Activated T-helper 17 cell treated with anti-CD3 and anti-CD28 coated beads, Interleukin-2, amount 50 U/mL, for 72 hours (primary cell): ENCODE measurements at regions not wholly inside any gene's neighbourhood (a gene's known extent, or its start where the extent isn't known, plus 50 kb on each side); places are given as distances from the start of the nearest gene placed in this dataset.
A peak's percentile ranks its signal among the peaks of the same experiment; 100 is the strongest.
"Not testable (repeated sequence)": the region's sequence is repeated elsewhere in the genome, so short reads cannot be mapped to it uniquely, and the experiment has no call there.

Experiments used
- ATAC-seq: fragments of 150-1000 bp; cut with Tn5 transposase; replicated peaks from 2 replicates; pipeline ENCODE4 v1.10.0; 2021; ENCODE audit warnings: mild to moderate bottlenecking, moderate library complexity
- H3K27ac Mint-ChIP-seq: one replicate; pipeline ENCODE4 v1.8.0; 2022; ENCODE audit warnings: mixed read lengths
- H3K27me3 Mint-ChIP-seq: one replicate; pipeline ENCODE4 v1.8.0; 2022; ENCODE audit warnings: mixed read lengths
- H3K36me3 Mint-ChIP-seq: one replicate; pipeline ENCODE4 v1.8.0; 2022; ENCODE audit warnings: low read depth, mild to moderate bottlenecking, mixed read lengths
- H3K4me1 Mint-ChIP-seq: one replicate; pipeline ENCODE4 v1.8.0; 2022; ENCODE audit warnings: mixed read lengths
- H3K4me3 Mint-ChIP-seq: one replicate; pipeline ENCODE4 v1.8.0; 2022; ENCODE audit warnings: mild to moderate bottlenecking, mixed read lengths
- H3K9me3 Mint-ChIP-seq: one replicate; pipeline ENCODE4 v1.8.0; 2022; ENCODE audit warnings: mixed read lengths

DNA sequence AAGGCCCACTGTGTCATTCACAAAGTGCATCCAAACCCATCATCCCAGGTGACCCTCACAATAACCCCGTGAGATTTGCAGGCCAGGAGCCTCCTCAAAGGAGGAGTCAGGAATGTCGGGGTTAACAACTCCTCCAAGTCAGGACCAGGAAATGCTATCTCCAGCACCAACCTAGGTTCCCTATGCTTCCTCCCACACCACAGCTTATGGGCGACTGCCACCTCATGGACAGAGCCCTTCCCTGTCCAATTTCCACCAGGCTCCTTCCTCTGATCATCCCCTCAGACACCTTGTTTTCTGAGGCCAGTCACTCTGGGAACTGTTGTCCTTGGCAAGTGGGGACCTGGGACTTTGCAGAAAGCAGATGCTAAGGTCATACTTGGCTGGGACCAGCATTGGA lies 77.8 kb downstream of the LIMS3 start:
- H3K4me3 Mint-ChIP-seq, H3K36me3 Mint-ChIP-seq, H3K4me1 Mint-ChIP-seq, H3K27ac Mint-ChIP-seq, H3K9me3 Mint-ChIP-seq, H3K27me3 Mint-ChIP-seq: not testable (repeated sequence)
- peak; percentile 50 for ATAC-seq

DNA sequence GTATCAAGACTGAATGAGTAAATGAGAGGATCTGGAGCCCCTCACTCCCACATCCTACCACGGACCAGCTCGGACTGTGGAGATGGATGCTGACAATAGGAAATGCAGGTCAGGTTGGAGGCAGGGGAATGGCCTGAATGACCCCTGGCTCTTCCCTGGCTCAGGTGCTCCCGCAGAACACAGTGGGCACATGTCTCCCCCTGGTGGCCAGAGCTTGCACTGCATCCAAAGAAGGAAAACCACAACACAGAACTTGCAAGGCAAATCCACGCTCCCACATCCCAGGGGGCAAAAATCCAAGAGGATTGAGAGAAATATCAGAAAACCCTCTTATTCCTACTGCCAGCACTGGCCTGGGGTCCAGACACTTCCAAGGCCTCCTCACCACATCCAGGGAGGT lies 82.3 kb downstream of the LIMS3 start:
- not testable (repeated sequence) for H3K9me3 Mint-ChIP-seq, H3K4me3 Mint-ChIP-seq, H3K4me1 Mint-ChIP-seq, H3K27me3 Mint-ChIP-seq, H3K36me3 Mint-ChIP-seq, H3K27ac Mint-ChIP-seq
- peak; percentile 62 for ATAC-seq

DNA sequence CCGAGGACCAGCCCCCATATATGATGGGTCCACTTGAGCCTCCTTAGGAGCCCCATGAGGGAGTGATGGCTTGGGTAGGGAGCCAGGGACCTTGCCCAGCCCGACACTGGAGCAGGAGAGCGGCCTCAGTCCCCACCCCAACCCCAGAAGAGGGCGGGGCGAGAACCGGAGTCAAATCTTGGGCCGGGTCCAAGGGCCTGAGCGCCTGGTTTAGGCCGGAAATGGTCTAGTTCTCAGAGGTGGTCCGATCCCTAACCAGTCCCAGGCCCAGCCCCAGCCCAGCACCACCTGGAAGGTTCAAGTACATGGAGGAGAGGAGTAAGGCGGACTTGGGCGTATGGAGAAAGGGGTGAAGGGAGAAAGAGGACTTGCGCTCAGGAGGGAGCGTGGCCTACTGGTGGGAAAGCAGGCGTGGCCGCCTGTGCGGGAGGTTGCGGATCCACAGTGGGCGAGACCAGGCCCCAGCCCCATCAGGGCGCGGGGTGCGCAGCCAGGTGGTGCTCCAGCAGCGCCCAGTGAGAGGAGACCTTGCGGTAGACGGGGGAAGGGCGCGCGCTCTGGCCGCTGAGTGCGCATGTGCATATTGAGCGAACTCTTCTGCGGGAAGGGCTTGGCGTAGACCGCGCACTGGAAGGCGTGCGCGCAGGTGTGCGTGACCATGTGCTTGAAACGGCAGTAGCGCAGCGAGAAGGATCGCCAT lies 88.1 kb downstream of the LIMS3 start:
- not testable (repeated sequence) for H3K4me1 Mint-ChIP-seq, H3K4me3 Mint-ChIP-seq, H3K36me3 Mint-ChIP-seq, H3K9me3 Mint-ChIP-seq, H3K27me3 Mint-ChIP-seq, H3K27ac Mint-ChIP-seq
- peak; percentile 64 for ATAC-seq

DNA sequence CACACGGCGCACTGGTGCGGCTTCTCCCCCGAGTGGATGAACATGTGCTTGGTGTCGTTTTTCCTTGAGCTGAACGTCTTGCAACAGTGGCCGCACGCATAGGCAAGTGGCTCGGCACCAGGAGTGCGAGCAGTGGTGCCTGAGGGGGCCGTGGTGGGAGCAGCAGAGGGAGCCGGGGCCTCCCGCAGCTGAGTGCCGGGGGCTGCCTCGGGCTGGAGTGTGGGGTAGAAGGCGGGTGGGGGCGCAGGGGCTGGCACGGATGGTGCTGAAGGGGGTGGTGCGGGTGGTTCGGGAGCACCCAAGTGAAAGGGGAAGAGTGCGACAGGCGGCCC lies 88.6 kb downstream of the LIMS3 start:
- H3K27ac Mint-ChIP-seq, H3K4me3 Mint-ChIP-seq, ATAC-seq, H3K4me1 Mint-ChIP-seq, H3K36me3 Mint-ChIP-seq, H3K9me3 Mint-ChIP-seq, H3K27me3 Mint-ChIP-seq: not testable (repeated sequence)

DNA sequence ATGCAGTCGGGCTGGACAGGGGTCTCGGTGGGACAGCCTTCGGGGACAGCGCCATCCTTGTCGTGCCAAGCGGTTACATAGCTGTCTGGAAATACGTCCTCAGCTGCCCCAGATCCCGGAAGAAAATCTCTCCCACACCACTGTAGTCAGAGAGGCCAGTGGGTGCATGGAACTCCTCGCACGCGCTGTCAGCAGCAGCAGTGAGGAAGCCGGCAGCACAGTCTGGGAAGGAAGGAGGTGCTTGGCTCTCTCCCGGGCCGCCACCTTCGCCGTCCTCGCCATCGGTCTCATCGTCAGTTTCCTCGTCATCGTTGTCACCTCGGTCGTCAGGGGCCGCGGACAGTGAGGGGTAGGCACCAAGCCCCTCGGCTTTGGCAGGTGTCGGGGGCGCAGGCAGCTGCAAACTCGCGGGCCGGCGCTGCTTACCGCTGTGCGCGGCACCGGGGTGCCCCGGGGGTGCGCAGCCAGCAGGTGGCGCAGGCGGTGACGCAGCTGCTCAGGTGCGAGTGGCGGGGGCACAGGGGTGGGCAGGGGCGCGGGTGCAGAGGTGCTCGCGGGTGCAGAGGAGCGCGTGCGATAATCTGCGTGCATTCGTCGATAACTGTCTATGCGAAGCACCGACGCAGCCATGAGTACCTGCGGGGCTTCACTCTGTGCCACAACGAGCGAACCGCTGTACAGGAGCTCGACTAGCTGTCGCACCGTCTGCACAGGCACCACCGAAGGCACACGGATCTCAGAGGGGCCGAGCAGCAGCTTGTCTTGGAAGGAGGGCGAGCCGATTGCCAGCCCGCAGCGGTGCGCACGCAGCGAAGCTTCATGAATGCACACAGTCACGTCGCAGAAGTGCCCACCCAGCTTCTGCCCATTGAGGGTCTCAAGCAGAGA lies 89.2 kb downstream of the LIMS3 start:
- H3K36me3 Mint-ChIP-seq, H3K4me1 Mint-ChIP-seq, H3K4me3 Mint-ChIP-seq, H3K9me3 Mint-ChIP-seq, H3K27ac Mint-ChIP-seq, H3K27me3 Mint-ChIP-seq: not testable (repeated sequence)
- ATAC-seq: peak; percentile 84

DNA sequence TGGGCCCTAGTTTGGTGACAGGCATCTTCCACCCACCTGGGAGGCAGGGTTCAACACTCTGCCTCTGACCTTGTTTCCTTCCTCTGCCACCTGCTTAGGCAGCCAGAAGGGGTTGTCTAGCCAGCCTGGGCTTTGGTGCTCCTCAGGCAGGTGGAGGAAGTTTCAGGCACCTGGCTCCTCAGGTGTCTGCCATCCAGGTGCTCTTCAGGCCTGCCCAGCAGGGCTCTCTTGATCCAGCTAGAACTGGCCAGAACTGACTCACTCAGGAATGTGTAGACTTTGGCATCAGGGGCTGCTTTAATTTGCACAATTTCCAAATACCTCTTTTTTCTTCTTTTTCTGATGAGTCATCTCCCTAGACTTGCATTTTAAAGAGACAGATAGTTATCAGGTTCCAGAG lies 100.9 kb downstream of the LIMS3 start:
- H3K27me3 Mint-ChIP-seq, H3K4me1 Mint-ChIP-seq, H3K9me3 Mint-ChIP-seq: not testable (repeated sequence)

DNA sequence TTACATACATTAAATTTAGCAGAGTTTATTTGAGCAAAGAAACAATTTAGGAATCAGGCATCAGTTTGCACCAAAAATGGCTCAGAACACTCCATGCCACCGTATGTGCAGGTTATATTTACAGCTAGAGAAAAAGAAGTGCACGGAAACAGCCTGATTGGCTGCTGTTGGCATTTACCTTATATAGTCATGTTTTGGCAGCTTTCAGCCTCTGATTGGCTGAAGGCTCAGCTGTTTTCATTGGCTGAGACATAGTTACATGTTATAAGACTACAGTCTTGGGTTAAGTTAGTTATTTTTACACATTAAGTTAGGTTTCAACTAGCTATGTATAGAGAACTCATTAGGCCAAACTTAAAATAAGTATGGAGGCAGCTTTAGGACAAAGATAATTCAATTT lies 104.0 kb downstream of the LIMS3 start:
- not testable (repeated sequence) for H3K9me3 Mint-ChIP-seq, H3K4me1 Mint-ChIP-seq, H3K27me3 Mint-ChIP-seq, H3K4me3 Mint-ChIP-seq, H3K27ac Mint-ChIP-seq, H3K36me3 Mint-ChIP-seq, ATAC-seq

More for the DNA sequence above, 100.9 kb downstream of the LIMS3 start:
- H3K36me3 Mint-ChIP-seq, H3K4me3 Mint-ChIP-seq, ATAC-seq, H3K27ac Mint-ChIP-seq: not testable (repeated sequence)

DNA sequence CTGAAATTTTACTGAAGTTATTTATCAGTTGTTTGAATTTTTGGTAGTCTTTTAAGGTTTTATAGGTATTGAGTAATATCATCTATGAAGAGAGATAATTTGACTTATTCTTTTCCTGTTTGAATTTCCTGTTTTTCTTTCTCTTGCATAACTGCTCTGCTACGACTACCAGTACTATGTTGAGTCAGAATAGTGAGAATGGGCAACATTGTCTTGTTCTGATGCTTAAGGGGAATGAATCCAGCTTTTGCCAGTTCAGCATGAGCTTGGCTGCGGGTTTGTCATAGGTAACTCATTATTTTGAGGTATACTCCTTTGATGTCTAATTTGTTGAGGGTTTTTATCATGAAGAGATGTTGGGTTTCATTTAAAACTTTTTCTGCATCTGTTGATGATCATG lies 102.2 kb downstream of the MALL start:
- not testable (repeated sequence) for H3K27ac Mint-ChIP-seq, H3K36me3 Mint-ChIP-seq, H3K27me3 Mint-ChIP-seq, H3K4me3 Mint-ChIP-seq, H3K9me3 Mint-ChIP-seq, H3K4me1 Mint-ChIP-seq
- ATAC-seq: peak; percentile 24

DNA sequence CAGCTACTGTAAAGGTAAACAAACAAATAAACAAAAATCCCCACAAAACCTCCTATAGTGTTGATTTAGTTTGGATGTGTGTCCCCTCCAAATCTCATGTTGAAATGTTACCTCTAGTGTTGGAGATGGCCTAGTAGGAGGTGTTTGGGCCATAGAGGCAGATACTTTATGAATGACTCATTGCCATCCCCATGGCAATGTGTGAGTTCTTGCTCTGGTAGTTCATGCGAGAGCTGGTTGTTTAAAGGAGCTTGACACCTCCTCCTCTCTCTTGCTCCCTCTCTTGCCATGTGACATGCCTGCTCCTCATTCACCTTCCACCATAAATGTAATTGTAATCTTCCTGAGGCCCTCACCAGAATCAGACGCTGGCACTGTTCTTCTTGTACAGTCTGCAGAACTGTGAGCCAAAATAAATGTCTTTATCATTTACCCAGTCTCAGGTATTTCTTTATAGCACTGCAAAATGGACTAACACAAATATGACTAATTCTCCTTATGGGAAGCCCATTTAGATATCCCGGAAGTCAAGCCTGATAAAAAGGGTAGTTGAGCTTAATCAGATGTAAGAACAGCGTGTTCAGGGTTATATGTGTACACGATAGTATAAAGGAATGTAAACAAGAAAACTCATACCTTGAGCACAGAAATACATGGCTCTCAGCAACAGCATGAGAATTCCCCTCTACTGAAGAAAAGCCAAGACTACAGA lies 99.1 kb downstream of the MALL start:
- H3K9me3 Mint-ChIP-seq, H3K27ac Mint-ChIP-seq, H3K4me3 Mint-ChIP-seq, H3K4me1 Mint-ChIP-seq, H3K36me3 Mint-ChIP-seq, H3K27me3 Mint-ChIP-seq, ATAC-seq: not testable (repeated sequence)

DNA sequence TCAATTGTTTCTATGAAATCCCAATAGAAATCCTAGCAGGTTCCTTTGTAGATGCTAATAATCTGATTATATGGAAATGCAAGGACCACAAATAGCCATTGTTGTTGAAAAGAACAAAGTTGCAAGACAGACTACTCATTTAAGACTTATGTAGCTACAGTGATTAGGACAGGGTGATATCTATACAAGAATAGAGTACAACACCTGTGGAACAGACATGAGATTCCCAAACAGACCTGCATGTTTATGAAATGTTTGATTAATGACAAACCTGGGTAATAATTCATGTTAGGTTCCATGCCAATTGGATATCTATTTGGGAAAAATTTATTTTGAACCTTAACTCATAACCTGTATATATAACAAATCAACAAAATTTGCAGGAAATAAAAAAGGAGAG lies 95.4 kb downstream of the MALL start:
- not testable (repeated sequence) for H3K27ac Mint-ChIP-seq, ATAC-seq, H3K4me3 Mint-ChIP-seq, H3K36me3 Mint-ChIP-seq, H3K4me1 Mint-ChIP-seq, H3K9me3 Mint-ChIP-seq, H3K27me3 Mint-ChIP-seq

DNA sequence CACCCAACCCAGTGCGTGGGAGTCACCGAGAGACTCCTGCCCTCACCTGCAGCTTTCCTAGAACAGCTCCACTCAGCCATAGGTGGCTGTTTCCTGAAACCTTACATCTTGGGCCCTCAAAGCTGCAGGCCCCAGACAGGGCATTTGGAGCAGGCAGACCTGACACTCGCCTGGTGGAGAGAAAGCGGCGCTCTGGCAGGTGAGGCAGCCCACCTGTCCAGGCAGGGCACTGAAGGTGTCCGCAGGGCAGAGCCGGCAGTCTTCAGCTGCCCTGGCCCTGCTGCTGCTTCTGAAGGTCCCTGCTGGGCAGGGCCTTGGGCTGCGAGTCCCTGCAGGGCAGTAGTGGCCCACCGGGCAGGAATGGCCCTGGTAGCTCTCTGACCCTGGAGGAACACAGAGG lies 93.3 kb downstream of the MALL start:
- not testable (repeated sequence) for H3K27me3 Mint-ChIP-seq, H3K27ac Mint-ChIP-seq, H3K4me1 Mint-ChIP-seq, H3K4me3 Mint-ChIP-seq, H3K9me3 Mint-ChIP-seq, H3K36me3 Mint-ChIP-seq
- peak; percentile 6 for ATAC-seq

DNA sequence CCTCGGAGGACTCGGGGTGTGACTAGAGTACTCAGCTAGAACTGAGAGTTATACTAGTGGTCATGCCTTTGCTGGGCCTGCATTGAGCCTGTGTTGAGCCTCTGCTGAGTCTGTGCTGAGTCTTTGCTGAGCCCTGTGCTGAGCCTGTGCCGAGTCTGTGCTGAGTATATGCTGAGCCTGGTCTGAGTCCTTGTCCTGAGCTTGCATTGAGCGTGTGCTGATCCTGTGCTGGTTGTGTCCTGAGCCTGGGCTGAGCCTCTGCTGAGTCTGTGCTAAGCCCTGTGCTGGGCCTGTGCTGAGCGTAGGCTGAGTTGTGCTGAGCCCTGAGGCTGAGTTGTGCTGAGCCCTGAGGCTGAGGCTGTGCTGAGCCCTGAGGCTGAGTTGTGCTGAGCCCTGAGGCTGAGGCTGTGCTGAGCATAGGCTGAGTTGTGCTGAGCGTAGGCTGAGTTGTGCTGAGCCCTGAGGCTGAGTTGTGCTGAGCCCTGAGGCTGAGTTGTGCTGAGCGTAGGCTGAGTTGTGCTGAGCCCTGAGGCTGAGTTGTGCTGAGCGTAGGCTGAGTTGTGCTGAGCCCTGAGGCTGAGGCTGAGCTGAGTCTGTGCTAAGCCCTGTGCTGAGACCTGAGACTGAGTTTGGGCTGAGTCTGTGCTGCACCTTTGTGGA lies 89.4 kb downstream of the MALL start:
- H3K27me3 Mint-ChIP-seq, ATAC-seq, H3K27ac Mint-ChIP-seq, H3K4me3 Mint-ChIP-seq, H3K36me3 Mint-ChIP-seq, H3K4me1 Mint-ChIP-seq, H3K9me3 Mint-ChIP-seq: not testable (repeated sequence)

DNA sequence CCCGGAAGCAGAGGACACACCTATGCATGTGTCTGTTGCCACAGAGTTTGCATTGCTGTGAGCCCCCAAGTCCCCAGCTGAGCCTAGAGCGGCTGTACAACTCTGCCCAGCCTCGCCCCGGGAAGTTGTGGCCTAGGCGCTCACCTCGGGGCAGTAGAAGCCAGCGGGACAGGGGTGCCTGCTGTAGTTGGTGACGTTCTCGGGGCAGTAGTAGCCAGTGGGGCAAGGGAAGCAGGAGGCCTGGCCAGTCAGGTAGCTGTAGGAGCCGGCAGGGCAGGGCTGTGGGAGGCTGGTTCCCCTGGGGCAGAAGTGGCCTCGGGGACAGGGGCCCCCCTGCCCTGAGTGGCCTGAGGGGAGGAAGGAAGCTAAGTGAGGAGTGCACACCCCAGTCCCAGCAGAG lies 87.2 kb downstream of the MALL start:
- not testable (repeated sequence) for H3K4me1 Mint-ChIP-seq, H3K27ac Mint-ChIP-seq, H3K36me3 Mint-ChIP-seq, H3K9me3 Mint-ChIP-seq, ATAC-seq, H3K27me3 Mint-ChIP-seq, H3K4me3 Mint-ChIP-seq

DNA sequence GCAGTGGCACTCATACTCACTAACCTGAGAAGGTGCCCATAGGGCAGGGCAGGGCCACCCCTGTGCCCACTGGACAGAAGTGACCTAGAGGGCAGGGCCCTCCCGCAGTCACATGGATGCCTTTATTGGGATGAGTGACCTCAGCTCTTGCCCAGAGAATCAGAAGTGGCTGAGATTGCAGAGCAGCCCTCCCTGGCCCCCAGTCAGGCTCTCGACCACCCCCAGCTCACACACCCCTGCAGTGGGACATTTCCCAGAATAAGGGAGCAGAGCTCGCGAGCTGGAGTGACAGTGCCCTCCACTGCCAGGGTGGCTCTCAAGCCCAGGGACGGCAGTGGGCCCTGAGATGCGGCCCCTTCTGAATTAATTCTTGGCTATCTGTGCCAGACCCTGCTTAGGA lies 84.7 kb downstream of the MALL start:
- H3K27me3 Mint-ChIP-seq, H3K27ac Mint-ChIP-seq, H3K4me1 Mint-ChIP-seq, H3K9me3 Mint-ChIP-seq, H3K4me3 Mint-ChIP-seq, ATAC-seq, H3K36me3 Mint-ChIP-seq: not testable (repeated sequence)
